PFSK-1 (cell line): ENCODE measurements at regions not wholly inside any gene's neighbourhood (a gene's known extent, or its start where the extent isn't known, plus 50 kb on each side); places are given as distances from the start of the nearest gene placed in this dataset.

ENCODE experiments used
- FOXP2 ChIP-seq: optimal IDR thresholded peaks from 2 replicates; pipeline ENCODE3; 2011; ENCODE audit warnings: borderline replicate concordance, control low read depth, inconsistent platforms; ENCODE audit not compliant: insufficient read depth; ENCODE audit errors: extremely low read length, extremely low read depth
- POLR2AphosphoS5 ChIP-seq: IDR thresholded peaks from 2 replicates; pipeline ENCODE4 v1.6.1; 2012; ENCODE audit warnings: low read depth, mild to moderate bottlenecking, control low read depth, low read length, moderate library complexity
- REST ChIP-seq, 2 experiments: IDR thresholded peaks; 2 replicates each; pipeline versions ENCODE4 v1.6.1 to v1.8.0; 2011 to 2012; ENCODE audit warnings: low read depth in 2 of 2, low read length in 2 of 2, control low read depth in 1 of 2, inconsistent platforms in 1 of 2, mild to moderate bottlenecking in 1 of 2, moderate library complexity in 1 of 2; ENCODE audit not compliant: insufficient read depth in 1 of 2
- SIN3A ChIP-seq: IDR thresholded peaks from 2 replicates; pipeline ENCODE4 v1.6.1; 2012; ENCODE audit warnings: mild to moderate bottlenecking, low read length, moderate library complexity, borderline replicate concordance; ENCODE audit not compliant: insufficient read depth
- TAF1 ChIP-seq: IDR thresholded peaks from 2 replicates; pipeline ENCODE4 v1.6.1; 2012; ENCODE audit warnings: low read length, control low read depth, borderline replicate concordance; ENCODE audit not compliant: insufficient read depth

- no peak for TF ChIP-seq SIN3A
- TF ChIP-seq REST (IDR thresholded peaks at IDR 0.05; ENCODE audit: insufficient read depth in 1 of 2, low read depth in 2 of 2, low read length in 2 of 2) = no peak
- no peak for TF ChIP-seq TAF1
- no peak for TF ChIP-seq POLR2AphosphoS5
- no peak for TF ChIP-seq FOXP2
These were observed 104.3 kb downstream of the SPATA19 start for GRCh38 chr11:133740963-133741362.

GRCh38 chr11:133739481-133739880, 105.8 kb downstream of the SPATA19 start:
- TF ChIP-seq FOXP2 = no peak

DNA sequence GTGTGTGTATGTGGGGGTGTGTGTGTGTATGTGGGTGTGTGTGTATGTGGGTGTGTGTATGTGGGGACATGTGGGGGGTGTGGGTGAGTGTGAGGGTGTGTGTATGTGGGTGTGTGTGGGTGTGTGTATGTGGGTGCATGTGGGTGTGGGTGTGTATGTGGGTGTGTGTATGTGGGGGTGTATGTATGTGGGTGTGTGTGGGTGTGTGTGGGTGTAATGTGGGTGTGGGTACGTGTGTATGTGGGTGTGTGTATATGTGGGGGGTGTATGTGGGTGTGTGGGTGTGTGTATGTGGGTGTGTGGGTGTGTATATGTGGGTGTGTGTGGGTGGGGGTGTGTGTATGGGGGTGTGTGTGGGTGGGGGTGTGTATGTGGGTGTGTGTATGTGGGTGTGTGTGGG, 106.7 kb downstream of the SPATA19 start:
- TF ChIP-seq FOXP2 = no peak
- TF ChIP-seq REST (IDR thresholded peaks at IDR 0.05; ENCODE audit: insufficient read depth in 1 of 2, low read depth in 2 of 2, low read length in 2 of 2) = no peak
- TF ChIP-seq TAF1 = no peak
- TF ChIP-seq POLR2AphosphoS5 = no peak
- TF ChIP-seq SIN3A = no peak

GRCh38 chr11:133733631-133734030, 111.7 kb downstream of the SPATA19 start:
- TF ChIP-seq TAF1 = no peak
- TF ChIP-seq SIN3A = no peak
- TF ChIP-seq POLR2AphosphoS5 = no peak
- TF ChIP-seq REST (IDR thresholded peaks at IDR 0.05; ENCODE audit: insufficient read depth in 1 of 2, low read depth in 2 of 2, low read length in 2 of 2) = no peak
- TF ChIP-seq FOXP2 = no peak

DNA sequence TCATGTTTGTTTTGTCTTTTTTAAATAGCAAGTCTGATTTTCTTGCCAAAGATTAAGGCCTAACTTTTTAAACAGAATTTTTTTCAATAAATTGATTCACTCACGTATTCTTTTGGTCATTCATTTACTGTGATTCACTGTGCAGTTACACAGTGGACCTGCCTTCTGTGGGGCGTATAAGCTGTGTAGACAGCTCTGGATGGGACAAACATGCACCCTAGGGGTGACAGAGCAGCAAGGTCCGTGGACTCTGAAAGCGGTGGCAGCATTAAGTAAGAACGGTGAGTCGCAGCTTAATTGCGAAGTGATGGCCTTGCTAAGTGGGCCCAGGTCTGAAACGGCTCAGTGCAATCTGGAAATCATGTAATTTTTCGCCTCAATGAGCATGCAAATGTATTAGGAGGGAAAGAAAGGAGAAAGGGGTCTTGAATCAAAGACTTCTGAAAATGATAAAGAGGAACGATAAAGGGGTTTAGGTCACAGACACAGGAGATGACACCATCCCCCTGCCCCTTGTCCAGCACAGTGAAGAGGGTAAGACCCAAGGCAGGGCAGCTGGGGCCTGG, 113.1 kb downstream of the SPATA19 start:
- TF ChIP-seq TAF1 (no peak), POLR2AphosphoS5 (no peak), REST (IDR thresholded peaks at IDR 0.05; ENCODE audit: insufficient read depth in 1 of 2, low read depth in 2 of 2, low read length in 2 of 2) (no peak), FOXP2 (no peak), SIN3A (no peak)
